PC-3 (cell line): ENCODE measurements at regions not wholly inside any gene's neighbourhood (a gene's known extent, or its start where the extent isn't known, plus 50 kb on each side); places are given as distances from the start of the nearest gene placed in this dataset.

Experiments used
- EZH2 ChIP-seq: fragments of 300-600 bp; sonication (generic); IDR thresholded peaks from one replicate; pipeline ENCODE4 v1.6.1; 2017; ENCODE audit warnings: antibody characterized with exemption, mild to moderate bottlenecking, low read length; ENCODE audit not compliant: unreplicated experiment
- TF ChIP-seq, protein P1 (sequence below): fragments of 300-600 bp; sonication (generic); conservative IDR thresholded peaks from 2 replicates; pipeline ENCODE4 v1.5.1; 2017; ENCODE audit warnings: antibody characterized with exemption, low read depth, mild to moderate bottlenecking, low read length

DNA sequence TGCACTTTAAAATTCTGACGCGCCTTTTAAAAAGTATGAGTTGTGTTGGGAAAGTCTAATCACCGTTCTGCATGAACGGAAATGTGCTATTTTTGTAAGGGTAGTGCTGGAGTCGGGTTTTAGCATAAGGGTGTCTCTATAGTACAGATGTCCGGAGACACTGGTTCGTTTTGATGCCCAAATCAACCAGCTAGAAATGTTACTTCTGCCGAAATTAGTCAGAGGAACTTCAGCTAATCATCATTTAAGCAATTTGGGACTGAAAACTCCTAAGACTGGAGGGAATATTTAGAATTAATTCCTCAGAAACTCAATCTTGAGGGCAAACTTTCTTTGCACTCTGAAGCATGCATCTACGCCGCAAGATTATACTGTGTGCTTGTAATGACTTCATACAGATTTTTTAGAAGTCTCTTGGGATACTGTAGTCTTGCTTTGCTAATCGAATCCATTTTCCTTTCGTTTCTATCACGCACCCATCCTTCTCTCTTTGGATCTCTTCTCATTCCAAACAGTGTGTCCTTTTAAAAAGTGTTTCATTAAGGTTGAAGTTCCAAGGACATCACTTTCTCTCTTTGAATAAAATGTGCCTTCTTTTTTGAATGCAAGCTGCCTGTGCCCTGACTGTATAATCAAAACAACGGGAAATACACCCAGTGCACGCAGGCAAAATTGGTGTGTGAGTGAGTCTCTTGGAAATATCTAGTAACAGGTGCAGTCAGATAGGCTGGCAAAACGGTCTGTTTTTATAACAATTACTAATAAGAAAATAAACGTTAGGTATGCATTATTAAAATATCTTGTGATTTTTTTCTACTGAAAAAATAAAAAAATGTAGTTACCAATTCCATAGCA, 270.9 kb upstream of the TCF4 start:
- TF ChIP-seq, protein P1, sequence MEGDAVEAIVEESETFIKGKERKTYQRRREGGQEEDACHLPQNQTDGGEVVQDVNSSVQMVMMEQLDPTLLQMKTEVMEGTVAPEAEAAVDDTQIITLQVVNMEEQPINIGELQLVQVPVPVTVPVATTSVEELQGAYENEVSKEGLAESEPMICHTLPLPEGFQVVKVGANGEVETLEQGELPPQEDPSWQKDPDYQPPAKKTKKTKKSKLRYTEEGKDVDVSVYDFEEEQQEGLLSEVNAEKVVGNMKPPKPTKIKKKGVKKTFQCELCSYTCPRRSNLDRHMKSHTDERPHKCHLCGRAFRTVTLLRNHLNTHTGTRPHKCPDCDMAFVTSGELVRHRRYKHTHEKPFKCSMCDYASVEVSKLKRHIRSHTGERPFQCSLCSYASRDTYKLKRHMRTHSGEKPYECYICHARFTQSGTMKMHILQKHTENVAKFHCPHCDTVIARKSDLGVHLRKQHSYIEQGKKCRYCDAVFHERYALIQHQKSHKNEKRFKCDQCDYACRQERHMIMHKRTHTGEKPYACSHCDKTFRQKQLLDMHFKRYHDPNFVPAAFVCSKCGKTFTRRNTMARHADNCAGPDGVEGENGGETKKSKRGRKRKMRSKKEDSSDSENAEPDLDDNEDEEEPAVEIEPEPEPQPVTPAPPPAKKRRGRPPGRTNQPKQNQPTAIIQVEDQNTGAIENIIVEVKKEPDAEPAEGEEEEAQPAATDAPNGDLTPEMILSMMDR, result no peak
- no peak for TF ChIP-seq EZH2
